ENCODE measurements at regions not wholly inside any gene's neighbourhood (a gene's known extent, or its start where the extent isn't known, plus 50 kb on each side); places are given as distances from the start of the nearest gene placed in this dataset.
A peak's percentile ranks its signal among the peaks of the same experiment; 100 is the strongest.
"Not testable (repeated sequence)": the region's sequence is repeated elsewhere in the genome, so short reads cannot be mapped to it uniquely, and the experiment has no call there.

GRCh38 chr10:22467393-22467792 lies 122.1 kb downstream of the SPAG6 start:
- not testable (repeated sequence) for DNase-seq (ENCODE audit: low spot score in 2 of 2); H3K36me3 ChIP-seq; H3K4me1 ChIP-seq; H3K27ac ChIP-seq; H3K9me3 ChIP-seq; H3K4me3 ChIP-seq
- peaks cover 15% of the 10 kb centered on the region for H3K27me3 ChIP-seq
- 95% methylated on average over 4 of the region's 4 CpGs for WGBS

GRCh38 chr10:22468570-22469320 lies 123.4 kb downstream of the SPAG6 start:
- H3K4me1 ChIP-seq, result no peaks in the 10 kb centered on the region
- TF ChIP-seq POLR2A (IDR thresholded peaks at IDR 0.05) (no peak), POLR2AphosphoS5 (IDR thresholded peaks at IDR 0.05) (no peak), CTCF (IDR thresholded peaks at IDR 0.05) (no peak)

GRCh38 chr10:22473044-22473443 lies 127.7 kb downstream of the SPAG6 start:
- DNase-seq (ENCODE audit: low spot score in 2 of 2), result no peak
- H3K27me3 ChIP-seq, result peaks cover 71% of the 10 kb centered on the region

More at GRCh38 chr10:22468570-22469320, 123.4 kb downstream of the SPAG6 start:
- H3K27ac ChIP-seq, result no peak overlapping the region
- no peak overlapping the region for H3K4me3 ChIP-seq
- no peak for DNase-seq (ENCODE audit: low spot score in 2 of 2)
- H3K9me3 ChIP-seq, result no peaks in the 10 kb centered on the region
- no peaks in the 10 kb centered on the region for H3K36me3 ChIP-seq
- peaks cover 28% of the 10 kb centered on the region for H3K27me3 ChIP-seq
- 89% methylated on average over 3 of the region's 3 CpGs for WGBS

GRCh38 chr10:22473459-22473858 lies 128.2 kb downstream of the SPAG6 start:
- no peak overlapping the region for H3K4me3 ChIP-seq
- DNase-seq (ENCODE audit: low spot score in 2 of 2), result no peak
- 52% methylated on average over 3 of the region's 3 CpGs for WGBS
- no peak overlapping the region for H3K27ac ChIP-seq
- H3K4me1 ChIP-seq, result peaks cover 21% of the 10 kb centered on the region
- H3K36me3 ChIP-seq, result no peaks in the 10 kb centered on the region
- H3K9me3 ChIP-seq, result no peaks in the 10 kb centered on the region
- TF ChIP-seq CTCF (IDR thresholded peaks at IDR 0.05), result no peak
- TF ChIP-seq EP300 (IDR thresholded peaks at IDR 0.05), result no peak
- TF ChIP-seq POLR2A (IDR thresholded peaks at IDR 0.05), result no peak
- no peak for TF ChIP-seq POLR2AphosphoS5 (IDR thresholded peaks at IDR 0.05)
- peaks cover 72% of the 10 kb centered on the region for H3K27me3 ChIP-seq

More at GRCh38 chr10:22473044-22473443, 127.7 kb downstream of the SPAG6 start:
- peaks cover 21% of the 10 kb centered on the region for H3K4me1 ChIP-seq
- H3K9me3 ChIP-seq, result no peaks in the 10 kb centered on the region
- TF ChIP-seq POLR2A (IDR thresholded peaks at IDR 0.05), result no peak
- TF ChIP-seq CTCF (IDR thresholded peaks at IDR 0.05), result no peak
- no peak for TF ChIP-seq POLR2AphosphoS5 (IDR thresholded peaks at IDR 0.05)
- TF ChIP-seq EP300 (IDR thresholded peaks at IDR 0.05), result no peak
- no peak overlapping the region for H3K27ac ChIP-seq
- 96% methylated on average over 6 of the region's 6 CpGs for WGBS
- no peak overlapping the region for H3K4me3 ChIP-seq
- no peaks in the 10 kb centered on the region for H3K36me3 ChIP-seq

- peaks cover 21% of the 10 kb centered on the region for H3K4me1 ChIP-seq
- no peaks in the 10 kb centered on the region for H3K36me3 ChIP-seq
- WGBS, result 3% methylated on average over 55 of the region's 96 CpGs
- peaks cover 71% of the 10 kb centered on the region for H3K27me3 ChIP-seq
- TF ChIP-seq POLR2AphosphoS5 (IDR thresholded peaks at IDR 0.05), result no peak
- no peak for TF ChIP-seq CTCF (IDR thresholded peaks at IDR 0.05)
- no peak for TF ChIP-seq POLR2A (IDR thresholded peaks at IDR 0.05)
- TF ChIP-seq EP300 (IDR thresholded peaks at IDR 0.05), result no peak
- no peak overlapping the region for H3K27ac ChIP-seq
- H3K9me3 ChIP-seq, result no peaks in the 10 kb centered on the region
- DNase-seq (ENCODE audit: low spot score in 2 of 2), result no peak
- H3K4me3 ChIP-seq, result peak overlapping the region; percentile 37
Measured at GRCh38 chr10:22475651-22476600, 130.6 kb downstream of the SPAG6 start.
